GM19324 (cell line): ENCODE measurements at regions not wholly inside any gene's neighbourhood (a gene's known extent, or its start where the extent isn't known, plus 50 kb on each side); places are given as distances from the start of the nearest gene placed in this dataset.
A peak's percentile ranks its signal among the peaks of the same experiment; 100 is the strongest.

Source experiments
- ATAC-seq: cut with Tn5 transposase; IDR thresholded peaks from one replicate; pipeline ENCODE4 v1.9.1; 2021; ENCODE audit warnings: mild to moderate bottlenecking, moderate library complexity; ENCODE audit not compliant: unreplicated experiment, low FRiP score

DNA sequence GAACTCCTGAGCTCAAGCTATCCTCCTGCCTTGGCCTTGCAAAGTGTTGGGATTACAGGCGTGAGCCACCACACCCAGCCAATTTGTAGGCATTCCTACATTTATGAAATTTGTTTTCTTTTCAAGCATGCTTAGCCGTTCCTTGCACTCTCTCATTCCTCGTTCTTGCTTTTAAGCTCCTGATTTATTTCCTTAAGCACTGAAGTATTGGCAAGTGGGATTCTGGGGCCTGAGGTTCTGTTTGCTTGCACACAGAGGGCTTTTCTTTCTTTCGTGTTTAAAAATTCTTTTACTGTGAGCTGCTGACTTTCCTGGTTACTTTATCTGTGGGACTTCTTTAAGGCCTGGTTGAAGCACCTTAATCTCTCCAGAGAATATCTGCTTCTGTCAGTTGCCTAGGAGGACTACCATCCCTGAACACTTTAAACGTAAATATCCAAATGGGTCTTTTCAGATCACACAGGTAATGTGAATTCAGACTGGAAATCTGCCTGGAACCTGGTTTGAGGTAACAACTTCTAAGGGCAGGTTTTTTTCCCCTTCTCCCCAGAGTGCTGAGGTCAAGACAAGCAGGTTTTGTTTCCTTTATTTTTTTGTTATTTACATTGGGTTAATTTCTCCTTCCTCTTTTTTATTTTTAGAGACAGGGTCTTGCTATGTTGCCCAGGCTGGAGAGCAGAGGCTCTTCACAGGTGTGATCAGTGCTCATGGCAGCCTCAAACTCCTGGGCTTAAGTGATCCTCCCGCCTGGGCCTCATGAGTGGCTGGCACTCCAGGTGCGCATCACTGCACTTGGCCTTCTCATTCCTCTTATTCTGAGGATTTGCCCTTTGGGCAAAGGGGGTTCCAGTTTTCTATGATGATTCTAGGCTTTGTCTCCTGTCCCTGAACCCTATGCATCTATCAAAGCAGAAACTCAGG lies 102.9 kb downstream of the PFKFB3 start:
- ATAC-seq: no peak

GRCh38 chr10:6306917-6307316 lies 104.2 kb downstream of the PFKFB3 start:
- ATAC-seq: no peak

- no peak for ATAC-seq
Measured at GRCh38 chr10:6309816-6310215, 107.1 kb downstream of the PFKFB3 start.

DNA sequence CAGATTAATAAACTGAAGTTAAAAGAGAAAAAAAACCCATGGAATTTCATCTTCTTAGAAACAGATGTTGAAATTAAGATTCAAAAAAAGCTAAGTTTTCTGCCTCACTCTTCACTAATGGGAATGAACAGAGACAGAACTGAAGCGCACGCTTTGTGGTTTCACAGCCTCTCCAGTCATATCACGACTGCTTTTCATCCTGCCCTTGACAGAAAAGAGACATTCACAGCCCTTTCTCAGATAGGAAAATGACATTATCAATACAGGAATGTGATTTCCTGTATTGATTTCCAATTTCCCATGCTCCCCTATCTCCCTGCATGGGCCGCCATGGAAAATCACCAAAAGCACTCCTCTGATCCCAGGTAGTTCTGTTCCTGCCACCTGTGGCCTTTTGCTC lies 108.2 kb downstream of the PFKFB3 start:
- no peak for ATAC-seq

- no peak for ATAC-seq
Measured at GRCh38 chr10:6311700-6312330, 109.1 kb downstream of the PFKFB3 start.

GRCh38 chr10:6312636-6313035 lies 109.9 kb downstream of the PFKFB3 start:
- ATAC-seq: no peak

DNA sequence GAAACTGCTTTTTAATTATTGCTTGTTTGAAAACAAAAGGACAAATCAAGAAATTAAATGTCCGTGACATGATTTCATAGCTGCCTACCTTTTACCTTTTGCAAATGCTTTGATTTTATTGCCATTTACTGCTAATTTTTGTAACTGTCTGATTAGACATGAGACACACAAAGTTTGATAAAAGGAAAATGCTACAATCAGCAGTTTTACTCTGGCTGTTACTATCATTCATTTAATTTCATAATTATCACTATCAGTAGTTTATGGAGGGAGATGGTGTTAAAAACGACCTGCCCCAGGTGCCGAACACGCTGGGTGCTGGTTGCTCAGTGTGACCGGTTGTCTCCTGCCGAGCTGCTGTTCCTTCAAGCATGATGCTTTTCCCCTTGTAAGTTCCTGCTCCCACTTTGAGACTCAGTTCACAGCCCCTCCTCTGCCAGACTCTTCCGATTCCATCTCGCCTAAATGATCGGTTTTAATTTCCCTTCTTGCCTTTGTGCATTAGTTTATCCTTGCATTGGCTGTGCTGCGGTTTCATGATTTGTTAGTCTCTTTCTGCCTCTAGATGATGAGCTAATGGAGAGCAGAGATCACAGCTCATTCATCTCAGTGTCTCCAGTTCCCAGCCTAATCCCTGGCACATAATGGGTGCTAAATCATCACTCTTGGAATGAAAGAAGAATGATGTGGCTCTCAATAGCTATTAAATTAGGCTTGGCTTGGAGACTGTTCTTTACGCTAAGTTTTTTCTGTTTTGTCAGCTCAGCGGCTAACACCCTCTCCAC lies 110.6 kb downstream of the PFKFB3 start:
- no peak for ATAC-seq

DNA sequence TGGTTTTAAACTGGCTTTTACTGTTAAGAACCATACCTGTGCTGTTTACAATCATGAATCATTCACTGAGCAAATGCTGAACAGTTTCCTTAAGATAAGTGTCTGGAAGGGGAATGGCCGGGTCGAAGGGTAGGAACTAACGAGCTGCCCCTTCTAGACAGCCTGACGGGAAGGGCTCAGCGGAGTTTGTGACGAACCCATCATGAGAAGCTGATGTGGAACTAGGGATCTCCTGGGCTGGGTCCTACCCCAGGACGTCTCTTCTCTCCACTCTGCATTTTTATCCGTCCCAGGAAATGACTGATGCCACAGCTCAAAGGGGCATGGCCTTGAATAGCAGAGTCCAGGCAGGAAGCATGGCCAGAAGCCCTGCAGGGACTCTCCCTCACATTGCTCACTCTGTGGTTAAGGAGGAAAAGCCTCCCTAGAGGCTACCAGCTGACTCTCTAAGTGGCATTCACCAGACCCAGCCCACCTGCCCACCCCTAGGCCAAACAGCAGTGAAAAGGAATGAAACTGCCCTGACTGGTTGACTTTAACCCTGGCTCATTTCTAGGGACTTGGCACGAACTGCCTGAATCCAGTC lies 112.0 kb downstream of the PFKFB3 start:
- no peak for ATAC-seq

GRCh38 chr10:6319119-6319518 lies 116.4 kb downstream of the PFKFB3 start:
- ATAC-seq: no peak

DNA sequence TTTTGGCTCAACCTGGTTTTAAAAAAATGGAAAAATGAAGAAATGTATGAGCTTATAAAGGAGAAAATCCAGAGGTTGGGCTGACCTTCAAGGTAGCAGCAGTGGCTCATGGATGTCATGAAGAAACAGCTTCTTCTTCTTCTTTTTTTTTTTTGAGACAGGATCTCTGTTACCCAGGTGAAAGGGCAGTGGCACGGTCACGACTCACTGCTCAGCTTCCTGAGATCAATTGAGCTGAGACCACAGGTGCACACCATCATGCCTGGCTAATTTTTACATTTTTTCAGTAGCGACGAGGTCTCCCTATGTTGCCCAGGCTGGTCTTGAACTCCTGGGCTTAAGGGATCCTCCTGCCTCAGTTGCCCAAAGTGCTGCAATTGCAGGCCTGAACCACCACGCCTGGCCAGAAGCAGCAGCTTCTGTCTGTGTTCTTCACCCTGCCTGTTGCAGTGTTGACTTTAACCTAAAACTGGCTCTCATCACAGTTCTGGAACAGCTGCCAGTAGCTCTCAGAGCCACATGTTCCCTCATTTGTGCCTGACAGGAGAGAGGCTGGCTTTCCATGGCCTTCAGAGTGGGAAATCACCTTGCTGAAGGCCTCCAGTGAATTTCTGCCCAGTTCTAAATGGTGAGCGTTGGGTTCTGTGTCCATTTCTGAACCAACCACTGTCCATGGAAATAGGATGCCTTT lies 117.7 kb downstream of the PFKFB3 start:
- peak; percentile 75 for ATAC-seq

GRCh38 chr10:6321880-6322279 lies 119.1 kb downstream of the PFKFB3 start:
- ATAC-seq: no peak

DNA sequence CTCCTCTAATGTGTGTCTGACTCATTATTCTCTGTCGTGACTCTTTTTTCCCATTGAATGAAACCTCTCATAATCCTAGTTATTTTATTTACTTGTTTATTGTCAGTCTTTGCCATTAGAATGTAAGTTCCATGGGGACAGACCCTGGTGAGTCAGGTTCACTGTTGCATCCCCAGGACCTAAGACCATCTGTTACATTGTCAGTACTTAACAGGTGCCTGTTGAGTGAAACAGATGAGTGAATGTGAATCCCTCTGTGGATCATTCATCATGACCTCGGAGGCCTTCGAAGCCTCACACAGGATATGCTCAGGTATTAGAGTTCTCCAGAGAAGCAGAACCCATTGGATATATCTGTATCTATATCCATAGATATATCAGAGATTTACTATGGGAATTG lies 120.1 kb downstream of the PFKFB3 start:
- no peak for ATAC-seq

DNA sequence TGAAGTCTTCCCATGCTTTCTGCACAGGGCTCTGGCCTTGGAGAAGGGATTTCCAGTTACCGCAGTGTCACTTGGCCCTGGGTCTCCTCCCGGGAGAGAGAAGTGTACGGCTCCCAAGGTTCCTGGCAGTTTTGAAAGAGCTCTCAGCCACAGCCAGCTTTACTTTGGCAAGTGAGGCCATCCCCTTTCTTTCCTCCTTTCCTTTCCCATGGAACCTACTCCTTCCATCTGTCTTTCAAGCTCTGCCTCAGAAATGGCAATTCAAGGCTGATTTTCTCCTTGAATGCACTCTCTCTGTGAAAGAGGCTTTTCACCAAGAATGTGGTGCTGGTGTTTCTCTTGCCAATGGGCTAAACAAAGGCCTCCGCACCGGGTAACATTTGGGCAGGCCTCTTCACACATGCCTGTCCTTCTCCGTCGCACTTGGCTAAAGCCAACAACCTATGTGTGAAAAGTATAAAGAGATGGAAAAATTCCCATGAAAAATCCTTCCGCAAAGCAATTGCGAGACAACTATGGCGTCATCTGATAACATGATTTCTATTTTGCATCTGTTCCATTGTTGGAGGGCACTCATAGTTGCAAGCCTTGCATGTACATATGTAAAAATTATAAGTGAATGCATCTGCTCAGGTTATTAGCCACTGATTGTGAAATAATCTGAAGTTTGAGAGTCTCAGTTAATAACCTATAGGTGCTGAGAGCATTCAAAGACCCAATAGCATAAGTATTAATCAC lies 125.4 kb downstream of the PFKFB3 start:
- ATAC-seq: no peak

DNA sequence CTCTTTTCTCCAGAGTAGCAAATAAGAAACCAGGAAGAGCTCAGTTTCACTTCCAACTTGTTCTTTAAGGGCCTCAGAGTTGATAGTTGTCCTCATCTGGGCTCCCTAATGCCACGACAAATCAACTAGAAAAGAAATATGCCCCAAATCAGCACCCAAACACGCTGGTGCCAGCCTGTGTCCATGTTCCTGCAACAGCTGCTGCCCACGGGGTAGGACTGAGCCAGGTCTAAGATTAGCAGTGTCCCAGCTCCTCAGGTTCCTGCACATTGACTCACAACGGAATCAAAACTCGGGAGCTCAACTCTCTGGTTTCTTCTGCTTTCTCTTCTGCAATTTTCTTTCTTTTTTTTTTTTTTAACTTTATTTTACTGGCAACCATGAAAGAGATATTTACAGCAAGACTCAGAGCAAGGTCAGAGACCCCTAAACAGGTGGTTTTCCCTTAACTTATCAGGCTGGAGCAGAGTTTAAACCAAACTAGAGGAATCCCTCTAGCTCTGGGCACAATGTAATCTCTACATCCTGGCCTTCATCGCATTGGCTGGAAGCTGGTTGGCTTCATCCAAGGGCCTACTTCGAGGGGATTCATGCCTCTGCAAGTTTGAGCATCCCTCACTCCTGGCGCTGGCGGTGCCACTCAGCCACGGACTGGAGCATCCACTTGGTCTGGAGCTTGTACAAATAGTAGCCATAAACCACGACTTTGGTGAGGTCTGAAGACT lies 126.1 kb downstream of the PFKFB3 start:
- ATAC-seq: no peak

GRCh38 chr10:6333086-6333485 lies 130.4 kb downstream of the PFKFB3 start:
- ATAC-seq: no peak

GRCh38 chr10:6333973-6334372 lies 131.2 kb downstream of the PFKFB3 start:
- no peak for ATAC-seq

- ATAC-seq: no peak
Measured at GRCh38 chr10:6336016-6336415, 133.3 kb downstream of the PFKFB3 start.

GRCh38 chr10:6337382-6337781 lies 134.7 kb downstream of the PFKFB3 start:
- ATAC-seq: no peak

DNA sequence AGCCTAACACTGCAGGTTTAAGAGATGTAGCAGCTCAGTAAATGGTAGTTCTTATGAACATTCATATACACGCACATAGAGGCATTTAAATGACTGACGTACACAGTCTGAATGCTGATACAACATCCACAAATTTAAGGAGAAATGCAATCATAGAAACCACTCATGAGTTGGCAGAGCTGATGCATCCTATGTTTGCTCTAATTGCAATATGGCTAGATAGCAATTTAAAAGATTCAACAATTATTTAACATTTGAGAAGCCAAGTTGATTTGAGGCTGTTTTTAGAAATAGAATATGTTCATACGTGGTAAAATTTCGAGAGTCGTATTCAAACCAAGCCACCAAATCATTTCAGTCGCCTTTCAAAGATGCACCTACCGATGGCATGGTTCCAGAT lies 135.6 kb downstream of the PFKFB3 start:
- ATAC-seq: no peak
